ENCODE measurements at regions not wholly inside any gene's neighbourhood (a gene's known extent, or its start where the extent isn't known, plus 50 kb on each side); places are given as distances from the start of the nearest gene placed in this dataset.
"Not testable (repeated sequence)": the region's sequence is repeated elsewhere in the genome, so short reads cannot be mapped to it uniquely, and the experiment has no call there.

GRCh38 chr10:57961487-57961886 is 306.2 kb downstream of the IPMK start:
- no peak for DNase-seq (ENCODE audit: low read depth, low spot score)

- no peak for DNase-seq (ENCODE audit: low read depth, low spot score)
Observed at GRCh38 chr10:57960406-57960805, 307.3 kb downstream of the IPMK start.

- no peak for DNase-seq (ENCODE audit: low read depth, low spot score)
Observed at GRCh38 chr10:57959318-57960006, 308.2 kb downstream of the IPMK start.

- DNase-seq (ENCODE audit: low read depth, low spot score) = no peak
Observed at GRCh38 chr10:57955076-57955475, 312.6 kb downstream of the IPMK start.

GRCh38 chr10:57952741-57953140 is 315.0 kb downstream of the IPMK start:
- DNase-seq (ENCODE audit: low read depth, low spot score) = no peak

GRCh38 chr10:57950442-57950974 is 317.2 kb downstream of the IPMK start:
- DNase-seq (ENCODE audit: low read depth, low spot score) = no peak

- no peak for DNase-seq (ENCODE audit: low read depth, low spot score)
Observed at GRCh38 chr10:57948796-57949195, 318.9 kb downstream of the IPMK start.

GRCh38 chr10:57946833-57947232 is 320.9 kb downstream of the IPMK start:
- no peak for DNase-seq (ENCODE audit: low read depth, low spot score)

GRCh38 chr10:57943701-57944100 is 324.0 kb downstream of the IPMK start:
- no peak for DNase-seq (ENCODE audit: low read depth, low spot score)

GRCh38 chr10:57925045-57925444 is 342.6 kb downstream of the IPMK start:
- DNase-seq (ENCODE audit: low read depth, low spot score) = no peak

GRCh38 chr10:57921140-57921539 is 346.6 kb downstream of the IPMK start:
- DNase-seq (ENCODE audit: low read depth, low spot score) = no peak

- DNase-seq (ENCODE audit: low read depth, low spot score) = no peak
Observed at GRCh38 chr10:57919864-57920263, 347.8 kb downstream of the IPMK start.

- DNase-seq (ENCODE audit: low read depth, low spot score) = no peak
Observed at GRCh38 chr10:57917019-57917418, 350.7 kb downstream of the IPMK start.

- DNase-seq (ENCODE audit: low read depth, low spot score) = no peak
Observed at GRCh38 chr10:57905861-57906260, 361.8 kb downstream of the IPMK start.

GRCh38 chr10:57905010-57905409 is 362.7 kb downstream of the IPMK start:
- no peak for DNase-seq (ENCODE audit: low read depth, low spot score)

- DNase-seq (ENCODE audit: low read depth, low spot score) = no peak
Observed at GRCh38 chr10:57898231-57898630, 369.5 kb downstream of the IPMK start.

- DNase-seq (ENCODE audit: low read depth, low spot score) = no peak
Observed at GRCh38 chr10:57897611-57898010, 370.1 kb downstream of the IPMK start.

- DNase-seq (ENCODE audit: low read depth, low spot score) = no peak
Observed at GRCh38 chr10:57894361-57894760, 373.3 kb downstream of the IPMK start.

- no peak for DNase-seq (ENCODE audit: low read depth, low spot score)
Observed at GRCh38 chr10:57891201-57892006, 376.3 kb downstream of the IPMK start.

- DNase-seq (ENCODE audit: low read depth, low spot score) = no peak
Observed at GRCh38 chr10:57890691-57891090, 377.0 kb downstream of the IPMK start.

- DNase-seq (ENCODE audit: low read depth, low spot score) = not testable (repeated sequence)
Observed at GRCh38 chr10:57885618-57885968, 382.1 kb downstream of the IPMK start.

GRCh38 chr10:57884965-57885617 is 382.6 kb downstream of the IPMK start:
- no peak for DNase-seq (ENCODE audit: low read depth, low spot score)
